ENCODE measurements at regions not wholly inside any gene's neighbourhood (a gene's known extent, or its start where the extent isn't known, plus 50 kb on each side); places are given as distances from the start of the nearest gene placed in this dataset.

GRCh38 chr15:35168464-35168863 is 83.4 kb upstream of the NANOGP8 start:
- DNase-seq (ENCODE audit: low read depth in 3 of 3, low spot score in 2 of 3) = no peak

- DNase-seq (ENCODE audit: low read depth in 3 of 3, low spot score in 2 of 3) = no peak
Observed at GRCh38 chr15:35167675-35168074, 82.6 kb upstream of the NANOGP8 start.

DNA sequence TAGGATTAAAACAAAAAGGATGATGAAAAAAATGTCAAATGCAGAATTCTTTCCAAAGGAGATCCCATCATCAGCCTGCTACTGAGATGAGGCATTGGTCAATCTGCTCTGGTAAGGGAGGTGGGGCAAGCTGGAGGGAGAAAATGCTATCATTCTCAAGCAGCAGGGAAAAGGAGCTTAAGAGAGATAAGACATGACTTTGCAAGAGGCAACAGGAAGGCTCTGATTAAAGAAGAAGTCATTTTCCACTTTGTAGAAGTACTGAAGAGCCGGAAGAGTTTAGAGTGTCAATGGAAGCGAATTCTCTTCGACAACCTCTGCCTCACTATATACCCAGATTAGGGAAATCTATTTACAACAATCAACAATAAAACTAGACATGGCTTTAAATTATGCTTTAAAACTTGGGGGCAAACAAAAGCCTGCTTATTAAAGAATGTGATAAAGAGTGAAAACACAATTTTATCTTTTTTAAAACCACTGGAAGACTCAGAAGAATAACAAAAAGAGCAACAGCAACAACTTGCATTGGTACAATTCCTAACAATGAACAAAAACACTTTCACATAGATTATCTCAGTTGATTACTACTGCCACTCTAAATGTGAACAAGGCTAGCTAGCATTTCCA is 81.8 kb upstream of the NANOGP8 start:
- no peak for DNase-seq (ENCODE audit: low read depth in 3 of 3, low spot score in 2 of 3)

DNA sequence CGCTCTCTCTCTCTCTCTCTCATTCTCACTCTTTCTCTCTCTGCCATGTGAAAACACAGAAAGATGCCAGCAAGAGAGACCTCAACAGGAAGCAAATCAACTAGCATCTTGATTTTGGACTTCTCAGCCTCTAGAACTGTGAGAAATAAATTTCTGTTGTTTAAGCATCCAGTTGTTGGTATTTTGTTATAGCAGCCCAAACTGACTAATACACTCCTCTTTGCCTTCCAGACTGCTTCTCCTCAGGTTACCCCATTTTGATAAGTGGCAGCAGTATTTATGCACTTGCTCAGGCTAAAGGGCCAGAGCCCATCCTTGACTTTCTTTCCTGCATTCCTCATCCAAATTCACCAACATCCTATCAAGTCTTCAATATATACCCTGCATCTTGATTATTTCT is 76.6 kb upstream of the NANOGP8 start:
- DNase-seq (ENCODE audit: low read depth in 3 of 3, low spot score in 2 of 3) = no peak

GRCh38 chr15:35159170-35159569 is 74.1 kb upstream of the NANOGP8 start:
- DNase-seq (ENCODE audit: low read depth in 3 of 3, low spot score in 2 of 3) = no peak

- no peak for DNase-seq (ENCODE audit: low read depth in 3 of 3, low spot score in 2 of 3)
Observed at GRCh38 chr15:35151782-35152181, 66.7 kb upstream of the NANOGP8 start.

DNA sequence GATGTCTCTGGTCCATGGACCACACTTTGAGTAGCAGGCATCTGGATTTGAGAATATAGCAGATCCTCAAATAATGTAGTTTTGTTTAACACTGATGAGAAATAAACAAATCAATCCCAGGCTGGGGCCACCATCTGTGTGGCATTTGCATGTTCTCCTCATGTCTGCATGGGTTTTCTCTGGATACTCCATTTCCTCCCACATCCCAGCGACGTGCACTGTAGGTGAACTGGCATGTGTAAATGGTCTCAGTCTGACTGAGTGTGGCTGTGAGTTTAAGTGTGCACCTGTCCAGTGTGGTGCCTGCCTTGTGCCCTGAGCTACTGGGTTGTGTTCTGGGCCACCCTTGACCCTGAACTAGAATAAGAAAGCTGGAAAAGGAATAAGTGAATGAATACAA is 66.3 kb upstream of the NANOGP8 start:
- no peak for DNase-seq (ENCODE audit: low read depth in 3 of 3, low spot score in 2 of 3)

DNA sequence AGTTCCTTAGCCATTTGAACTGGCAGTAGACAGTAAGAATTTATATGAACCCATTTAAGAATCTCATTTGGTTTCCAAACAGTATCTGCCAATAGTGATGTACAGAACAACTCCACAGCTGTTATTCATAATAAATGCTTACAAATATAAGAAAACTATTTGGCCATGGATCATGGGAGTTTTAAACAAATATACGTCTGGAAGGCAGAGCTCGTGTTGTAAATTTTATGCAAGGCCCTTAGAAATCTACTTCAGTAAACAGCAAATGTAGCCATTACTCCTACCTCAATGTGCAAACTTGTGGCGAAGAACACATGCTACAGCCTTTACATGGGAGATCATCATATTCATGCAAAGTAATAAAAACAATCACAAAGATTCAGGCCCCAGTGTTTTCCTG is 65.3 kb upstream of the NANOGP8 start:
- no peak for DNase-seq (ENCODE audit: low read depth in 3 of 3, low spot score in 2 of 3)

- DNase-seq (ENCODE audit: low read depth in 3 of 3, low spot score in 2 of 3) = no peak
Observed at GRCh38 chr15:35145336-35145735, 60.2 kb upstream of the NANOGP8 start.

DNA sequence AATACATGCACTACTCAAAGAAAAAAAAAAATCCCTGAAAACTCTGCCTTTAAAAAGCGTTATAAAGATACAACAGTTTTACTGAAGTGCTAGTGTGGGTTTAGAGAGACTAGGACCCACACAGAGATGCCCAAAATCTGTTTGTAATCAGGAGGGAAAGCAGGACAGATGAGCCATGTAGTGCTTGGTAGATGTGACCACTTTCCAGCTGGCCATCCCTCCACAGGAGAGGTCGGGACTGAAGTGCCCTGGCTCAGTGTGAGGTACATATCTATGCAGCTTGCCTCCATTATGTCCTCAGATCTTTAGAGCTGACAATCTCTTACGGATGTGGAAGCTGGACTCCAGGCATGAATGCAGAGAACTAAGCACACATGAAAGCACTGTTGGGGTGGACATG is 57.5 kb upstream of the NANOGP8 start:
- DNase-seq (ENCODE audit: low read depth in 3 of 3, low spot score in 2 of 3) = no peak

GRCh38 chr15:35141743-35142471 is 56.8 kb upstream of the NANOGP8 start:
- no peak for DNase-seq (ENCODE audit: low read depth in 3 of 3, low spot score in 2 of 3)

GRCh38 chr15:35139822-35140221 is 54.7 kb upstream of the NANOGP8 start:
- no peak for DNase-seq (ENCODE audit: low read depth in 3 of 3, low spot score in 2 of 3)

- no peak for DNase-seq (ENCODE audit: low read depth in 3 of 3, low spot score in 2 of 3)
Observed at GRCh38 chr15:35137190-35137574, 52.1 kb upstream of the NANOGP8 start.

- no peak for DNase-seq (ENCODE audit: low read depth in 3 of 3, low spot score in 2 of 3)
Observed at GRCh38 chr15:35136321-35137189, 51.5 kb upstream of the NANOGP8 start.

Measured in right renal cortex interstitium (tissue), 3 donors.